ENCODE measurements at regions not wholly inside any gene's neighbourhood (a gene's known extent, or its start where the extent isn't known, plus 50 kb on each side); places are given as distances from the start of the nearest gene placed in this dataset.

DNA sequence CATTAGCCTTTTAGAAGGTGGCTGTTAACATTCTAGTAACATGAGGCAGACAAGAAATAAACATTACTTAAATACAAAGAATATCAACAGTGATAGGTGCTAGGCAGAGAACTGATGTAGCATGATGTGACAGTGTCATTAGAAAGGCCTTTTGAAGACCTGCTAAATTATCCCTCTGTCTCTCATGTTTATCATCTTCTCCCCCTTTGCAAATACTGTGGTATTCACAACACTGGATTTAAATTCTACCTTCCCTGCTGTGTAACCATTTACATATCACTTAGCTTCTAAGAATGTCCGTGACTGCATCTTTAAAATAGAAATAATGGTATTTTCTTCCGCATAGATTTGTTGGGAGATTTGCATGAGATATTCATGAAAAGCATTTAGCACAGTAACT lies 74.4 kb upstream of the CLEC14A start:
- in situ Hi-C loops (cut with HindIII; ENCODE audit: low sequenced_read_pairs), result no loop called here
- H3K4me3 ChIP-seq (ENCODE audit: low read depth, low read length), result no peak overlapping the region
- TF ChIP-seq CTCF (IDR thresholded peaks at IDR 0.05; ENCODE audit: low read depth, low read length), result no peak
- DNase-seq (ENCODE audit: low read depth, low spot score), result no peak

DNA sequence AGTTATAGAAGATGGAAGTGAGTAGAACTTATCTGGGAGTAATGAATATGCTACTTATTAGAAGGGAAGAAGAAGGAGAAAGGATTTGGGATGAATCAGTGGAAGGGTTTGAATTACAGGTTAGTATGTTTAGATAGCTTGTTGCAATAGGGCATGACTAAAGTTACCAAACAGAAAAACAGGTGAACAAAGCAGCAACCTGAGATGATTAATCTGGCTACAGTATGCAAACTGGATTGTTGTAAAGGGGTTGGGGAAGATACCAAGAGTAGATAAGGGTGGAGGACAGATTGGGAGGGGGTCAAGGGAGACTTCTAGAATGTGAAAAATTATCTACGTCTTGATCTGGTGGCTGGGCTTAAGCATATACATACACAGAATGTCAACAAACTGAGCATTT lies 73.4 kb upstream of the CLEC14A start:
- no peak overlapping the region for H3K4me3 ChIP-seq (ENCODE audit: low read depth, low read length)
- in situ Hi-C loops (cut with HindIII; ENCODE audit: low sequenced_read_pairs), result no loop called here
- no peak for TF ChIP-seq CTCF (IDR thresholded peaks at IDR 0.05; ENCODE audit: low read depth, low read length)
- DNase-seq (ENCODE audit: low read depth, low spot score), result no peak

DNA sequence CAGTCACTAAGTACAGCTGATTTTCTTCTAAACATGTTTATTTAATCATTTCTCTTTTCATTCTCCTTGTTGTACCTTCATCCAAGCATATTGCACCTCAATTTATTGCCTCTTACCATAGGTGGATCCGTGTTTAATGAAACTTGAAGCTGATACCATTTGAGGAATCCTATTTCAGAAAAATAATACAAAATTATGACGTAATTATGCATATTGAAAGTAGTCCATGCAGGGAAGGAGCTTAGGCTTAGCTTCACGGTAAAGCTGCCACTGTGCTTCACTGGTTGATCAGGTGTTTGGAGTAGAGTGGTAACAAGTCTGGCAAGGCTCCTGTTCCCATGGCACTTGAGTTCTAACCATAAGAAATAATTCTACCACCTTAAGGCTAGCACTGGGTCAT lies 61.0 kb upstream of the CLEC14A start:
- no peak for TF ChIP-seq CTCF (IDR thresholded peaks at IDR 0.05; ENCODE audit: low read depth, low read length)
- no peak for DNase-seq (ENCODE audit: low read depth, low spot score)
- H3K4me3 ChIP-seq (ENCODE audit: low read depth, low read length), result no peak overlapping the region
- in situ Hi-C loops (cut with HindIII; ENCODE audit: low sequenced_read_pairs), result no loop called here

- TF ChIP-seq CTCF (IDR thresholded peaks at IDR 0.05; ENCODE audit: low read depth, low read length), result no peak
- in situ Hi-C loops (cut with HindIII; ENCODE audit: low sequenced_read_pairs), result no loop called here
- no peak for DNase-seq (ENCODE audit: low read depth, low spot score)
- no peak overlapping the region for H3K4me3 ChIP-seq (ENCODE audit: low read depth, low read length)
Observed at GRCh38 chr14:38311655-38312054, 55.8 kb upstream of the CLEC14A start.

- DNase-seq (ENCODE audit: low read depth, low spot score), result no peak
- TF ChIP-seq CTCF (IDR thresholded peaks at IDR 0.05; ENCODE audit: low read depth, low read length), result no peak
- in situ Hi-C loops (cut with HindIII; ENCODE audit: low sequenced_read_pairs), result no loop called here
- H3K4me3 ChIP-seq (ENCODE audit: low read depth, low read length), result no peak overlapping the region
Observed at GRCh38 chr14:38310420-38310995, 54.6 kb upstream of the CLEC14A start.

GRCh38 chr14:38309522-38310277 lies 53.8 kb upstream of the CLEC14A start:
- in situ Hi-C loops (cut with HindIII; ENCODE audit: low sequenced_read_pairs), result no loop called here

More at GRCh38 chr14:38309522-38310277, 53.8 kb upstream of the CLEC14A start:
- DNase-seq (ENCODE audit: low read depth, low spot score), result no peak
- TF ChIP-seq CTCF (IDR thresholded peaks at IDR 0.05; ENCODE audit: low read depth, low read length), result no peak
- no peak overlapping the region for H3K4me3 ChIP-seq (ENCODE audit: low read depth, low read length)
